CD8-positive, alpha-beta memory T cell (primary cell): ENCODE measurements at regions not wholly inside any gene's neighbourhood (a gene's known extent, or its start where the extent isn't known, plus 50 kb on each side); places are given as distances from the start of the nearest gene placed in this dataset.

Source experiments
- CTCF ChIA-PET: fragments of 350-600 bp; sonication (Branson Sonifier 250); formaldehyde crosslinking; loops from one replicate; lab custom pipeline; 2021; ENCODE audit warnings: antibody characterized with exemption; lab: Charles Lee
- POLR2A ChIA-PET: fragments of 350-600 bp; sonication (Branson Sonifier 250); formaldehyde crosslinking; loops from one replicate; lab custom pipeline; 2021; ENCODE audit warnings: antibody characterized with exemption; lab: Charles Lee
- DNase-seq, 5 donors: peaks; one replicate each; pipeline versions ENCODE4 v3.0.0 to v3.0.0-alpha.2; 2020 to 2022; ENCODE audit warnings: mixed read lengths in 1 of 5
- H3K27ac ChIP-seq: one replicate; pipeline ENCODE4 v1.7.0; 2013; ENCODE audit warnings: low read depth, mild to moderate bottlenecking, low read length, moderate library complexity
- H3K27me3 ChIP-seq: 2 replicates; pipeline ENCODE4 v1.7.0; 2013; ENCODE audit warnings: low read length, mild to moderate bottlenecking; ENCODE audit not compliant: insufficient read depth, poor library complexity, severe bottlenecking
- H3K36me3 ChIP-seq: 2 replicates; pipeline ENCODE4 v1.7.0; 2013; ENCODE audit warnings: mild to moderate bottlenecking, low read length, moderate library complexity; ENCODE audit not compliant: insufficient read depth
- H3K4me1 ChIP-seq: 2 replicates; pipeline ENCODE4 v1.7.0; 2013; ENCODE audit warnings: mild to moderate bottlenecking, low read length, moderate library complexity; ENCODE audit not compliant: insufficient read depth
- H3K4me3 ChIP-seq: 2 replicates; pipeline ENCODE4 v1.7.0; 2013; ENCODE audit warnings: mild to moderate bottlenecking, low read length
- H3K9me3 ChIP-seq: 2 replicates; pipeline ENCODE4 v1.7.0; 2013; ENCODE audit warnings: mild to moderate bottlenecking, low read length
- H3K27ac Mint-ChIP-seq, 8 donors: one replicate each; pipeline ENCODE4 v1.8.0; 2020 to 2021; ENCODE audit warnings: mixed read lengths in 8 of 8, mild to moderate bottlenecking in 6 of 8, inconsistent platforms in 3 of 8, moderate library complexity in 3 of 8
- H3K27me3 Mint-ChIP-seq, 2 donors: one replicate each; pipeline ENCODE4 v1.8.0; 2020 to 2021; ENCODE audit warnings: mixed read lengths in 2 of 2, mild to moderate bottlenecking in 1 of 2, moderate library complexity in 1 of 2
- H3K36me3 Mint-ChIP-seq, 3 donors: one replicate each; pipeline ENCODE4 v1.8.0; 2020 to 2021; ENCODE audit warnings: mixed read lengths in 3 of 3, inconsistent platforms in 1 of 3, mild to moderate bottlenecking in 1 of 3
- H3K4me1 Mint-ChIP-seq, 3 donors: one replicate each; pipeline ENCODE4 v1.8.0; 2020 to 2021; ENCODE audit warnings: mixed read lengths in 3 of 3, inconsistent platforms in 1 of 3, mild to moderate bottlenecking in 1 of 3
- H3K4me3 Mint-ChIP-seq, 7 donors: one replicate each; pipeline ENCODE4 v1.8.0; 2020 to 2021; ENCODE audit warnings: mixed read lengths in 7 of 7, mild to moderate bottlenecking in 6 of 7, moderate library complexity in 4 of 7, inconsistent platforms in 2 of 7
- H3K9me3 Mint-ChIP-seq, 5 donors: one replicate each; pipeline ENCODE4 v1.8.0; 2020 to 2022; ENCODE audit warnings: mixed read lengths in 5 of 5, mild to moderate bottlenecking in 3 of 5, moderate library complexity in 2 of 5, inconsistent platforms in 1 of 5

- H3K9me3 Mint-ChIP-seq, result peaks cover 0 to 28% (median 4%) of the 10 kb centered on the region in 5 donors
- DNase-seq, result no peak
These were observed 560.6 kb downstream of the COL12A1 start for GRCh38 chr6:74645108-74645849.

GRCh38 chr6:74642101-74642500 is 563.8 kb downstream of the COL12A1 start:
- H3K27ac ChIP-seq, result no peak overlapping the region
- H3K27me3 Mint-ChIP-seq, result no peaks in the 10 kb centered on the region
- H3K36me3 ChIP-seq, result no peaks in the 10 kb centered on the region
- CTCF ChIA-PET, result no interaction called here
- POLR2A ChIA-PET, result no interaction called here
- no peaks in the 10 kb centered on the region for H3K4me1 ChIP-seq
- H3K9me3 Mint-ChIP-seq, result peaks cover 0 to 15% (median 3%) of the 10 kb centered on the region in 5 donors
- no peak overlapping the region for H3K4me3 ChIP-seq
- H3K27ac Mint-ChIP-seq, result no peak overlapping the region
- H3K9me3 ChIP-seq, result no peaks in the 10 kb centered on the region
- H3K4me3 Mint-ChIP-seq, result no peak overlapping the region
- no peaks in the 10 kb centered on the region for H3K36me3 Mint-ChIP-seq
- H3K4me1 Mint-ChIP-seq, result no peaks in the 10 kb centered on the region
- H3K27me3 ChIP-seq, result no peaks in the 10 kb centered on the region
- DNase-seq, result no peak

More at GRCh38 chr6:74645108-74645849, 560.6 kb downstream of the COL12A1 start:
- Histone ChIP-seq H3K4me3 (no peak overlapping the region), H3K36me3 (no peaks in the 10 kb centered on the region), H3K9me3 (no peaks in the 10 kb centered on the region), H3K4me1 (no peaks in the 10 kb centered on the region), H3K27ac (no peak overlapping the region), H3K27me3 (no peaks in the 10 kb centered on the region)
- Mint-ChIP-seq H3K27me3 (no peaks in the 10 kb centered on the region), H3K36me3 (no peaks in the 10 kb centered on the region), H3K4me3 (no peak overlapping the region), H3K4me1 (no peaks in the 10 kb centered on the region), H3K27ac (no peak overlapping the region)
- CTCF ChIA-PET, result no interaction called here
- POLR2A ChIA-PET, result no interaction called here

- H3K4me1 Mint-ChIP-seq, result no peaks in the 10 kb centered on the region
- DNase-seq, result no peak
- CTCF ChIA-PET, result no interaction called here
These were observed 567.4 kb downstream of the COL12A1 start for GRCh38 chr6:74638412-74638811.

GRCh38 chr6:74632196-74632875 is 573.5 kb downstream of the COL12A1 start:
- Histone ChIP-seq H3K36me3 (no peaks in the 10 kb centered on the region), H3K9me3 (no peaks in the 10 kb centered on the region), H3K4me3 (no peak overlapping the region), H3K27me3 (no peaks in the 10 kb centered on the region), H3K4me1 (no peaks in the 10 kb centered on the region), H3K27ac (no peak overlapping the region)
- Mint-ChIP-seq H3K36me3 (no peaks in the 10 kb centered on the region), H3K9me3 (peaks cover 0 to 22% (median 2%) of the 10 kb centered on the region in 5 donors), H3K27ac (no peak overlapping the region), H3K27me3 (no peaks in the 10 kb centered on the region), H3K4me1 (no peaks in the 10 kb centered on the region), H3K4me3 (no peak overlapping the region)
- no peak for DNase-seq
- CTCF ChIA-PET, result no interaction called here
- POLR2A ChIA-PET, result no interaction called here

More at GRCh38 chr6:74638412-74638811, 567.4 kb downstream of the COL12A1 start:
- Histone ChIP-seq H3K9me3 (no peaks in the 10 kb centered on the region), H3K27me3 (no peaks in the 10 kb centered on the region), H3K27ac (no peak overlapping the region), H3K4me3 (no peak overlapping the region), H3K36me3 (no peaks in the 10 kb centered on the region), H3K4me1 (no peaks in the 10 kb centered on the region)
- POLR2A ChIA-PET, result no interaction called here
- H3K4me3 Mint-ChIP-seq, result no peak overlapping the region
- no peaks in the 10 kb centered on the region for H3K27me3 Mint-ChIP-seq
- no peak overlapping the region for H3K27ac Mint-ChIP-seq
- H3K36me3 Mint-ChIP-seq, result no peaks in the 10 kb centered on the region
- peaks cover 0 to 12% (median 0%) of the 10 kb centered on the region in 5 donors for H3K9me3 Mint-ChIP-seq

DNA sequence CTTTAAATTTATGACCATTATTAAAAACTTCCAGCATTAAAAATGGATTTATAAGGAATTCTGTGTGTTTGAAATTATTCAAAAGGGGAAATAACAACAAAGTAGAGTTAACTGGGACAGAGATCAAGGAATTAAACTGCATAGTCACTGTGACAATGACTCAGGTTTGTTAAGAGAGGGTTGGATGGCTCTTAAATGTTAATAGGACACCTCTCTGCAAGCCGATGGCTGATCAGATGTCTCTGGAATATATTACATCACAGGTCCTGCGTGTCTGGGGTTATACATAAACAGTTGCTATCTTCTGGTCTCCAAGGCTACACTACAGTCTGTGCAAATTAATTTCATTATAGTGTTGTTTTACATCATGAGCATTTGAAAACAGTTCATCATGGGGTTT is 574.3 kb downstream of the COL12A1 start:
- Mint-ChIP-seq H3K4me1 (no peaks in the 10 kb centered on the region), H3K4me3 (no peak overlapping the region), H3K36me3 (no peaks in the 10 kb centered on the region), H3K27me3 (no peaks in the 10 kb centered on the region), H3K9me3 (peaks cover 0 to 22% (median 5%) of the 10 kb centered on the region in 5 donors), H3K27ac (no peak overlapping the region)
- no peaks in the 10 kb centered on the region for H3K4me1 ChIP-seq
- DNase-seq, result no peak
- CTCF ChIA-PET, result no interaction called here
- no peaks in the 10 kb centered on the region for H3K27me3 ChIP-seq
- H3K9me3 ChIP-seq, result no peaks in the 10 kb centered on the region
- no peaks in the 10 kb centered on the region for H3K36me3 ChIP-seq
- POLR2A ChIA-PET, result no interaction called here
- H3K27ac ChIP-seq, result no peak overlapping the region
- H3K4me3 ChIP-seq, result no peak overlapping the region

GRCh38 chr6:74626288-74626687 is 579.6 kb downstream of the COL12A1 start:
- no peaks in the 10 kb centered on the region for H3K27me3 ChIP-seq
- no peaks in the 10 kb centered on the region for H3K4me1 ChIP-seq
- Mint-ChIP-seq H3K27me3 (no peaks in the 10 kb centered on the region), H3K4me1 (no peaks in the 10 kb centered on the region), H3K9me3 (peaks cover 10 to 34% (median 24%) of the 10 kb centered on the region in 5 donors), H3K4me3 (no peak overlapping the region), H3K36me3 (no peaks in the 10 kb centered on the region), H3K27ac (no peak overlapping the region)
- no peak for DNase-seq
- no peaks in the 10 kb centered on the region for H3K36me3 ChIP-seq
- no peak overlapping the region for H3K4me3 ChIP-seq
- no peak overlapping the region for H3K27ac ChIP-seq
- H3K9me3 ChIP-seq, result no peaks in the 10 kb centered on the region
- CTCF ChIA-PET, result no interaction called here
- POLR2A ChIA-PET, result no interaction called here

GRCh38 chr6:74623027-74623426 is 582.8 kb downstream of the COL12A1 start:
- H3K4me1 Mint-ChIP-seq, result no peaks in the 10 kb centered on the region
- CTCF ChIA-PET, result no interaction called here
- H3K27me3 Mint-ChIP-seq, result no peaks in the 10 kb centered on the region
- peak overlapping the region in 1 of 8 donors; percentile 58 for H3K27ac Mint-ChIP-seq
- no peaks in the 10 kb centered on the region for H3K36me3 Mint-ChIP-seq
- Histone ChIP-seq H3K9me3 (no peaks in the 10 kb centered on the region), H3K4me1 (no peaks in the 10 kb centered on the region), H3K27ac (no peak overlapping the region), H3K27me3 (no peaks in the 10 kb centered on the region), H3K36me3 (no peaks in the 10 kb centered on the region), H3K4me3 (no peak overlapping the region)
- H3K9me3 Mint-ChIP-seq, result peaks cover 10 to 24% (median 17%) of the 10 kb centered on the region in 5 donors
- no peak for DNase-seq
- POLR2A ChIA-PET, result no interaction called here
- H3K4me3 Mint-ChIP-seq, result no peak overlapping the region

DNA sequence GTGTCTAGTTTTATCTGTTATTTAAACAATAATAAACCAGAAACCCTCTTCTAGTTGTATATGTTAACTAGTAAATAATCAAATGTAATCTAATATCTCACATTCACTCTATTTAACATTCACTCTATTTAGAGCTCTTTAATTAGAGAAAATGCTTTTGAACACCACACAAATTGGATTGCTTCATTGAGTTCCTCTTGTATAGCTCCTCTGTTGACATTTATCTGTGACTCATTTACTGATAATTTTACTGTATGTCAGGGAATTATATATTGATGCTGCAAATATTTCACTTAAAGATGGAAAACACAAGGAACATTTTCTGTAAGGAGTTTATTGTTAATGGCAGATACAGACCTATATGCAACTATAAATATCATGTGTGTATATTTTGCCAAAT is 594.6 kb downstream of the COL12A1 start:
- ChIA-PET POLR2A (no interaction called here), CTCF (no interaction called here)
- Mint-ChIP-seq H3K27ac (no peak overlapping the region), H3K4me3 (no peak overlapping the region), H3K9me3 (peaks cover 0 to 7% (median 5%) of the 10 kb centered on the region in 5 donors), H3K4me1 (no peaks in the 10 kb centered on the region), H3K27me3 (peaks cover 0 to 2% of the 10 kb centered on the region in 2 donors), H3K36me3 (no peaks in the 10 kb centered on the region)
- Histone ChIP-seq H3K4me3 (no peak overlapping the region), H3K9me3 (no peaks in the 10 kb centered on the region), H3K36me3 (no peaks in the 10 kb centered on the region), H3K4me1 (no peaks in the 10 kb centered on the region), H3K27ac (no peak overlapping the region), H3K27me3 (no peaks in the 10 kb centered on the region)
- no peak for DNase-seq
